SK-N-SH treated with all-trans-retinoic acid at 6 μM for 48 hours (cell line): ENCODE measurements at regions not wholly inside any gene's neighbourhood (a gene's known extent, or its start where the extent isn't known, plus 50 kb on each side); places are given as distances from the start of the nearest gene placed in this dataset.

Experiments
- ATAC-seq: fragments of 200-7000 bp; cut with Tn5 transposase; 3 replicates; pipeline ENCODE4 v1.9.1; 2020; ENCODE audit warnings: mild to moderate bottlenecking, moderate library complexity
- ARNTL ChIP-seq: fragments of 450-650 bp; formaldehyde crosslinking; IDR thresholded peaks from 2 replicates; pipeline ENCODE4 v1.5.0; 2020; ENCODE audit warnings: low read depth, mild to moderate bottlenecking, moderate library complexity, borderline replicate concordance
- BACH2 ChIP-seq: fragments of 250-450 bp; sonication (Bioruptor Pico); IDR thresholded peaks from 2 replicates; pipeline ENCODE4 v1.9.0; 2021; ENCODE audit warnings: mild to moderate bottlenecking, borderline replicate concordance
- CSRNP3 ChIP-seq: fragments of 250-450 bp; sonication (Bioruptor Pico); IDR thresholded peaks from 2 replicates; pipeline ENCODE4 v1.5.1; 2021; ENCODE audit warnings: mild to moderate bottlenecking, moderate library complexity
- ESRRG ChIP-seq: fragments of 250-450 bp; sonication (Bioruptor Pico); IDR thresholded peaks from 2 replicates; pipeline ENCODE4 v1.6.1; 2021; ENCODE audit warnings: mild to moderate bottlenecking
- ISL1 ChIP-seq: fragments of 250-450 bp; sonication (Bioruptor Pico); IDR thresholded peaks from 2 replicates; pipeline ENCODE4 v2.1.2; 2022; ENCODE audit warnings: mild to moderate bottlenecking, moderate library complexity
- OSR1 ChIP-seq: fragments of 250-450 bp; sonication (Bioruptor Pico); IDR thresholded peaks from 2 replicates; pipeline ENCODE4 v1.8.0; 2022; ENCODE audit warnings: moderate library complexity, mild to moderate bottlenecking, inconsistent platforms
- PATZ1 ChIP-seq: fragments of 250-450 bp; sonication (Bioruptor Pico); IDR thresholded peaks from 2 replicates; pipeline ENCODE4 v1.8.0; 2020; ENCODE audit warnings: mild to moderate bottlenecking, moderate library complexity, borderline replicate concordance
- POU6F1 ChIP-seq: fragments of 250-450 bp; sonication (Bioruptor Pico); IDR thresholded peaks from 2 replicates; pipeline ENCODE4 v1.8.0; 2021; ENCODE audit warnings: low read depth, mild to moderate bottlenecking, moderate library complexity, borderline replicate concordance
- PPARA ChIP-seq: fragments of 250-450 bp; sonication (Bioruptor Pico); IDR thresholded peaks from 2 replicates; pipeline ENCODE4 v1.5.0; 2020; ENCODE audit warnings: mild to moderate bottlenecking, borderline replicate concordance
- RARB ChIP-seq: fragments of 250-450 bp; sonication (Bioruptor Pico); IDR thresholded peaks from 2 replicates; pipeline ENCODE4 v1.8.0; 2021; ENCODE audit warnings: mild to moderate bottlenecking, moderate library complexity
- TCF4 ChIP-seq: fragments of 250-450 bp; sonication (Bioruptor Pico); IDR thresholded peaks from 2 replicates; pipeline ENCODE4 v1.8.0; 2021; ENCODE audit warnings: mild to moderate bottlenecking, moderate library complexity, borderline replicate concordance
- TOX ChIP-seq: fragments of 250-450 bp; sonication (Bioruptor Pico); IDR thresholded peaks from 2 replicates; pipeline ENCODE4 v1.8.0; 2021; ENCODE audit warnings: mild to moderate bottlenecking, moderate library complexity, borderline replicate concordance
- TSHZ2 ChIP-seq: fragments of 250-450 bp; sonication (Bioruptor Pico); IDR thresholded peaks from 2 replicates; pipeline ENCODE4 v1.5.0; 2020; ENCODE audit warnings: mild to moderate bottlenecking, moderate library complexity
- ZC3H10 ChIP-seq: fragments of 250-450 bp; sonication (Bioruptor Pico); IDR thresholded peaks from 2 replicates; pipeline ENCODE4 v1.5.1; 2021; ENCODE audit warnings: mild to moderate bottlenecking, moderate library complexity
- ZFP3 ChIP-seq: fragments of 250-450 bp; sonication (Bioruptor Pico); IDR thresholded peaks from 2 replicates; pipeline ENCODE4 v1.5.0; 2020; ENCODE audit warnings: mild to moderate bottlenecking, moderate library complexity
- ZFP30 ChIP-seq: fragments of 450-650 bp; formaldehyde crosslinking; IDR thresholded peaks from 2 replicates; pipeline ENCODE4 v1.5.0; 2022; ENCODE audit warnings: mild to moderate bottlenecking, moderate library complexity
- ZNF565 ChIP-seq: fragments of 450-650 bp; formaldehyde crosslinking; conservative IDR thresholded peaks from 2 replicates; pipeline ENCODE4 v1.5.0; 2020; ENCODE audit warnings: low read depth, mild to moderate bottlenecking, moderate library complexity
- ZNF70 ChIP-seq: fragments of 450-650 bp; formaldehyde crosslinking; IDR thresholded peaks from 2 replicates; pipeline ENCODE4 v1.5.0; 2020; ENCODE audit warnings: mild to moderate bottlenecking, moderate library complexity

GRCh38 chr13:104301171-104301975 lies 1235.2 kb upstream of the SLC10A2 start:
- ATAC-seq, result no peak

GRCh38 chr13:104297075-104297474 lies 1230.9 kb upstream of the SLC10A2 start:
- no peak for TF ChIP-seq ZFP3 (CRISPR knock-in tag)
- TF ChIP-seq TCF4, result no peak
- TF ChIP-seq TSHZ2 (CRISPR knock-in tag), result no peak
- TF ChIP-seq RARB, result no peak
- no peak for TF ChIP-seq PPARA (CRISPR knock-in tag)
- TF ChIP-seq ZFP30 (CRISPR knock-in tag), result no peak
- TF ChIP-seq BACH2 (CRISPR knock-in tag), result no peak
- TF ChIP-seq TOX, result no peak
- no peak for TF ChIP-seq ISL1
- TF ChIP-seq ARNTL, result no peak
- TF ChIP-seq ZNF70, result no peak
- TF ChIP-seq OSR1, result no peak
- TF ChIP-seq ZC3H10 (CRISPR knock-in tag), result no peak
- ATAC-seq, result no peak

More at GRCh38 chr13:104301171-104301975, 1235.2 kb upstream of the SLC10A2 start:
- TF ChIP-seq ISL1 (peak; percentile 57), POU6F1 (no peak)

GRCh38 chr13:104296286-104296685 lies 1230.1 kb upstream of the SLC10A2 start:
- ATAC-seq, result no peak
- TF ChIP-seq ESRRG (CRISPR knock-in tag) (no peak), TCF4 (peak; percentile 22; the same call in 1 of the 2 replicates)

- no peak for ATAC-seq
These were observed 1229.3 kb upstream of the SLC10A2 start for GRCh38 chr13:104295537-104295936.

GRCh38 chr13:104289400-104289799 lies 1223.2 kb upstream of the SLC10A2 start:
- TF ChIP-seq TOX, result no peak
- no peak for TF ChIP-seq OSR1
- TF ChIP-seq ZNF565 (CRISPR knock-in tag), result no peak

More at GRCh38 chr13:104295537-104295936, 1229.3 kb upstream of the SLC10A2 start:
- TF ChIP-seq ZNF70, result no peak; the same call in 1 of the 2 replicates
- TF ChIP-seq TSHZ2 (CRISPR knock-in tag), result 0 out of 2 replicates have a peak, but pooled peaks have one; percentile 22

GRCh38 chr13:104288496-104288895 lies 1222.3 kb upstream of the SLC10A2 start:
- no peak for TF ChIP-seq TSHZ2 (CRISPR knock-in tag)
- TF ChIP-seq ZNF70, result no peak
- no peak for TF ChIP-seq ZNF565 (CRISPR knock-in tag)
- no peak for TF ChIP-seq ZC3H10 (CRISPR knock-in tag)
- TF ChIP-seq PPARA (CRISPR knock-in tag), result no peak
- no peak for TF ChIP-seq ESRRG (CRISPR knock-in tag)
- no peak for TF ChIP-seq TCF4
- TF ChIP-seq CSRNP3, result no peak
- TF ChIP-seq PATZ1 (CRISPR knock-in tag), result no peak
- no peak for TF ChIP-seq OSR1
- no peak for ATAC-seq

More at GRCh38 chr13:104289400-104289799, 1223.2 kb upstream of the SLC10A2 start:
- ATAC-seq, result no peak
